Common myeloid progenitor, CD34-positive (primary cell): ENCODE measurements at regions not wholly inside any gene's neighbourhood (a gene's known extent, or its start where the extent isn't known, plus 50 kb on each side); places are given as distances from the start of the nearest gene placed in this dataset.

Experiments
- CTCF ChIA-PET: fragments of 350-600 bp; sonication (Branson Sonifier 250); formaldehyde crosslinking; loops from one replicate; lab custom pipeline; 2021; ENCODE audit warnings: antibody characterized with exemption; lab: Charles Lee
- POLR2A ChIA-PET: fragments of 350-600 bp; sonication (Branson Sonifier 250); formaldehyde crosslinking; loops from one replicate; lab custom pipeline; 2021; ENCODE audit warnings: antibody characterized with exemption; lab: Charles Lee
- DNase-seq, 3 donors: peaks; one replicate each; pipeline versions ENCODE4 v3.0.0 to v3.0.0-alpha.2; 2013
- H3K27ac ChIP-seq, 2 experiments: 1 replicate in 1 of 2; 2 replicates in 1 of 2; pipeline ENCODE4 v1.7.0; 2013; ENCODE audit warnings: inconsistent platforms in 2 of 2, low read length in 2 of 2, mild to moderate bottlenecking in 2 of 2, low read depth in 1 of 2, moderate library complexity in 1 of 2; ENCODE audit not compliant: severe bottlenecking in 2 of 2, insufficient read depth in 1 of 2, poor library complexity in 1 of 2
- H3K27me3 ChIP-seq, 5 experiments: replicated peaks in 2 of 5; 1 replicate in 3 of 5; 2 replicates in 2 of 5; pipeline versions ENCODE4 v1.6.1 to v1.7.0; 2013; ENCODE audit warnings: low read length in 4 of 5, mild to moderate bottlenecking in 2 of 5, moderate library complexity in 2 of 5, inconsistent platforms in 1 of 5; ENCODE audit not compliant: insufficient read depth in 5 of 5, control insufficient read depth in 4 of 5
- H3K36me3 ChIP-seq, 4 experiments: 1 replicate in 2 of 4; 2 replicates in 2 of 4; pipeline versions ENCODE4 v1.6.1 to v1.7.0; 2013; ENCODE audit warnings: low read length in 3 of 4, control low read depth in 1 of 4, mild to moderate bottlenecking in 1 of 4; ENCODE audit not compliant: control insufficient read depth in 4 of 4, insufficient read depth in 4 of 4
- H3K4me1 ChIP-seq, 4 experiments: 1 replicate in 3 of 4; 2 replicates in 1 of 4; pipeline versions ENCODE4 v1.6.1 to v1.7.1; 2013; ENCODE audit warnings: low read length in 3 of 4, mild to moderate bottlenecking in 3 of 4, control low read depth in 1 of 4, inconsistent platforms in 1 of 4, moderate library complexity in 1 of 4; ENCODE audit not compliant: control insufficient read depth in 4 of 4, insufficient read depth in 4 of 4; ENCODE audit errors: control extremely low read depth in 1 of 4
- H3K4me3 ChIP-seq, 7 experiments: 1 replicate in 4 of 7; 2 replicates in 3 of 7; pipeline versions ENCODE4 v1.5.1 to v1.7.0; 2013; ENCODE audit warnings: mild to moderate bottlenecking in 7 of 7, low read length in 6 of 7, moderate library complexity in 6 of 7, inconsistent platforms in 2 of 7, low read depth in 2 of 7, control low read depth in 1 of 7; ENCODE audit not compliant: insufficient read depth in 4 of 7, control insufficient read depth in 1 of 7; ENCODE audit errors: extremely low read depth in 1 of 7
- H3K9me3 ChIP-seq, 5 experiments: 1 replicate in 4 of 5; 2 replicates in 1 of 5; pipeline versions ENCODE4 v1.6.1 to v1.7.1; 2013; ENCODE audit warnings: low read length in 4 of 5, mild to moderate bottlenecking in 2 of 5, inconsistent platforms in 1 of 5, low read depth in 1 of 5, moderate library complexity in 1 of 5; ENCODE audit not compliant: control insufficient read depth in 4 of 5, insufficient read depth in 2 of 5; ENCODE audit errors: control extremely low read depth in 1 of 5
- WGBS: methylation state at CpG from one replicate; pipeline ENCODE4 v1.1.5; 2013; ENCODE audit not compliant: insufficient coverage; 5-methylcytosine and 5-hydroxymethylcytosine counted together

DNA sequence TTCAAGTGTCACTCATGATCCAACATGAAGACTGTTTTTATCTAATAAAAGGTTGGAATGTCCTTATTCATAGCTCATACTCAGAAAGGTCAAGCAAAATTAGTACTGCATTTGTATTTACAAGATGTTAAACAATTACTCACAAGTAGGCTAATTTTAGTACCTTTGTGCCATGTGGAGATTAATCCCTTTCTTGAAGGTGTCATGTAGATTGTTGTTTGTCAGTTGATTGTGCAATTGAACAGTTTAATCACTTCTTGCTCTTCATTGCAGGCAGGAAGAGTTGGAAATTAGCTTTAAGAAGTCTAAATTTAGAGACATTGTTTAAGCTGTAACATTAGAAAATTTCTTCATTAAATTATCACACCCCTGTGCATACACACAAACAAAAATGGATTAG lies 847.1 kb downstream of the KCNT2 start:
- ChIA-PET CTCF (interaction anchor here (0.6 kb wide), 1 partner anchor 487 kb away, joined by 3 read pairs; no protein-coding TSS in a partner anchor), POLR2A (no interaction called here)
- Histone ChIP-seq H3K9me3 (no peaks in the 10 kb centered on the region), H3K4me1 (no peaks in the 10 kb centered on the region), H3K27me3 (no peaks in the 10 kb centered on the region), H3K36me3 (no peaks in the 10 kb centered on the region), H3K27ac (no peak overlapping the region), H3K4me3 (no peak overlapping the region)
- no peak for DNase-seq

DNA sequence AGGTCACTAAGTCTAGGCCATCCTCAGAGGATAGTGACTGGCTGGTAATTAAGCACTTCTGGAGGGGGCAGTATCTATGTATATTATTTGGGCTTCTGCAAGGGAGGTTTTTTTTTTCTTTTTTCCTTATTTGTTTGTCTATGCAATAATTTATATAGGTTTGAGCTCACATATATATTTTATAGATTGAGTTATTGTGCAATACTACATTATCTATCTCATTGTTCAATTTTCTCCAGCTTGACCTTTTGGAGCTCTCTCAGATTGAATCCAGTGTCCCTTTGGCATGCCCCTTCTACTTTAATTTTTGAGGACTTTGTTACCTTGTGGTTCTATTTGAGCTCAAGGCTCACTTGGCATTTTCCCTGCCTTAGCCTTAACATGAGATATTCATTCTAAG lies 852.1 kb downstream of the KCNT2 start:
- POLR2A ChIA-PET: interaction anchor here (0.6 kb wide), 1 partner anchor 1267 kb away, joined by 4 read pairs; no protein-coding TSS in a partner anchor
- DNase-seq: no peak
- CTCF ChIA-PET: no interaction called here
- Histone ChIP-seq H3K27me3 (no peaks in the 10 kb centered on the region), H3K36me3 (no peaks in the 10 kb centered on the region), H3K9me3 (no peaks in the 10 kb centered on the region), H3K4me3 (no peak overlapping the region), H3K27ac (no peak overlapping the region), H3K4me1 (no peaks in the 10 kb centered on the region)

DNA sequence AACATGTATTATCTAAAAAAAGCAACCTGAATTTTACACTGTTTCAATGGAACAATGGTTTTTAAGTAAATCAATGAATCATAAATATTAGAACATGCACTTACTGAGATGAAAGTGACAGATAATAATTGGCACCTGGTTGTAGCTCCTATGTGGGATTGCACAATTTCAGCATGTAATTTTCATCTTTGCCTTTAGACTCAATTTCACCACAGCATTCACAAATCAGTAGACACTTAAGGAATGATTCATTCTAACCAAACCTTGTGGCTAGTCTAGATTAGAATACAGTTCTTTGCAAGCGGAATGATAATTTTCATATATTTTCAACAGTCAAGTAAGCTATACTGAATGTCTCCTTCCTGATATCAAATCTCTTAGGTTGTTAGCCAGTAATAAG lies 853.4 kb downstream of the KCNT2 start:
- ChIA-PET POLR2A (no interaction called here), CTCF (no interaction called here)
- no peaks in the 10 kb centered on the region for H3K9me3 ChIP-seq

DNA sequence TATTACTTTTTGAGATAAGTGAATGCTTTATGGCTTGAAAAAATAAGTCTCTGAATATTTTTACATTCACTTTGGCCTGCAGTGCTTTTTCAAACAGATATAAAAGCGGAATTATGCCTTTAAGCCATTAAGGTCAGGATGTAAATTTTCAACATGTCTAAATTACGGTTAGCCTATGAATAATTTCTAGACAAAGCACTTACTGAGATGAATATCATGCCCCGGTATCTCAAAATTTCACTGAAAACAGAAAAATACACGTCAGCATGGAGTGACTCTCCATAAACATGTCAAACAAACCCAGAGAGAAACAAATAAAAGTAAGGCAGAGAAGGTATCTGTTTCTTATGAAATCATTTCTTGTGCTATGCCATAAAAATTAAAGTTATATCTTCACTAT lies 853.9 kb downstream of the KCNT2 start:
- WGBS: 100% methylated on average over 2 of the region's 4 CpGs
- no peaks in the 10 kb centered on the region for H3K9me3 ChIP-seq
- POLR2A ChIA-PET: no interaction called here
- no peaks in the 10 kb centered on the region for H3K4me1 ChIP-seq
- H3K36me3 ChIP-seq: no peaks in the 10 kb centered on the region
- H3K27me3 ChIP-seq: no peaks in the 10 kb centered on the region
- CTCF ChIA-PET: no interaction called here
- no peak overlapping the region for H3K4me3 ChIP-seq
- H3K27ac ChIP-seq: no peak overlapping the region
- no peak for DNase-seq

More for the DNA sequence above, 853.4 kb downstream of the KCNT2 start:
- DNase-seq: no peak
- H3K27me3 ChIP-seq: no peaks in the 10 kb centered on the region
- no peaks in the 10 kb centered on the region for H3K4me1 ChIP-seq
- no peak overlapping the region for H3K4me3 ChIP-seq
- WGBS: no CpG with 5 or more reads among the region's 1 CpG
- H3K36me3 ChIP-seq: no peaks in the 10 kb centered on the region
- no peak overlapping the region for H3K27ac ChIP-seq

DNA sequence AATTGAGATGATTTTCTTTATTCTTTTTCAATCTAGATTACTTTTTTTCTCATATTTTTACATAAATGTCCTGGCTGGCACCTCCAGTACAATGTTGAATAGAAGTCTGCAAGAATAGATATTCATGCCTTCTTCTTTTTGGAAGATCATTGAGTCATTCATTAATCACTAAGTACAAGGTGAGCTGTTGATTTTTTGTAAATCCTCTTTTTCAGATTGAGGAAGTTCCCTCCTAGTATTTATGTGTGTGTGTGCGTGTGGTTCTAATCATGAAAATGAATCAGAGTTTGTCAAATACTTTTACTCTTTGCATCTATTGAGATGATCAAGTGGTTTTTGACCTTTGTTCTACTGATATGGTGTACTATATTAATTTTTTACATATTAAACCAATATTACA lies 859.3 kb downstream of the KCNT2 start:
- H3K4me3 ChIP-seq: no peak overlapping the region
- no peaks in the 10 kb centered on the region for H3K36me3 ChIP-seq
- no peak overlapping the region for H3K27ac ChIP-seq
- no peaks in the 10 kb centered on the region for H3K4me1 ChIP-seq
- CTCF ChIA-PET: interaction anchor here (0.7 kb wide), 1 partner anchor 42 kb away, joined by 3 read pairs; no protein-coding TSS in a partner anchor
- H3K27me3 ChIP-seq: no peaks in the 10 kb centered on the region
- POLR2A ChIA-PET: no interaction called here
- peak in 1 of 3 donors; percentile 8 for DNase-seq
- H3K9me3 ChIP-seq: peaks cover 0 to 3% (median 0%) of the 10 kb centered on the region in 5 experiments
- no CpG with 5 or more reads among the region's 1 CpG for WGBS

DNA sequence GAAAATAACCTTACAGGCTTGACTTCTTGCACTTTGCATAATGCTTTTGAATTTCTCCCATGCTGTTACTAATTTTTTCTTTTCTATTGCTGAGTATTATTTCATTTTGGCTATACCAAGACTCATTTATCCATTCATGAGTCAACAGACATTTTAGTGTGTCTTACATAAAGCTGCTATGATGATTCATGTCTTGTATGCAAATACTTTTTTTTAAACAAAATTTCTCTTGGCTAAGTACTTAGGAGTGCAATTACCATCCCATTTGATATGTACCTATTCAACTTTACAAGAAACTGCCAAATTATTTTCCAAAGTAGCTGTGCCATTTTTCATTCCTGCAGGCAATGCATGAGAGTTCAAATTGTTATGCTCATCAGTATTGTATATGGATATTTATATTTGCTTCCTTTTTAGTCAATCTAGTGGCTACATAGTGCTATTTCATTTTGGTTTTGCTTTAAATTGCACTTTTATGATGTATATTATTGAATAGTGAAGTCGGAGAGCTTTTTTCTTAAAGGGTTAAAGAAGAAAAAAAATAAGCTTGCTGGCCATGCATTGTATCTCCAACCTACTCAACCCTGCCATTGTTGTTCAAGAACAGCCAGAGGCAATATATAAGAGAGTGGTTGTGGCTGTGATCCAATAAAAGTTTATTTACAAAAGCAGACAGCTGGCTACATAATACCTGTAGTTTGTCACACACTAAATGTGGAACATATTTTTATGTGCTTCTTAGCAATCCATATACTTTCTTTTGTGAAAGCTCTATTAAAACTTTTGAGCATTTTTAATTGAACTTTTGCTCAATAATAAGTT lies 862.8 kb downstream of the KCNT2 start:
- Histone ChIP-seq H3K27me3 (no peaks in the 10 kb centered on the region), H3K9me3 (peaks cover 0 to 5% (median 3%) of the 10 kb centered on the region in 5 experiments), H3K4me3 (no peak overlapping the region), H3K4me1 (no peaks in the 10 kb centered on the region), H3K27ac (no peak overlapping the region), H3K36me3 (no peaks in the 10 kb centered on the region)
- ChIA-PET POLR2A (no interaction called here), CTCF (no interaction called here)
- DNase-seq: no peak
- no CpG with 5 or more reads among the region's 1 CpG for WGBS

DNA sequence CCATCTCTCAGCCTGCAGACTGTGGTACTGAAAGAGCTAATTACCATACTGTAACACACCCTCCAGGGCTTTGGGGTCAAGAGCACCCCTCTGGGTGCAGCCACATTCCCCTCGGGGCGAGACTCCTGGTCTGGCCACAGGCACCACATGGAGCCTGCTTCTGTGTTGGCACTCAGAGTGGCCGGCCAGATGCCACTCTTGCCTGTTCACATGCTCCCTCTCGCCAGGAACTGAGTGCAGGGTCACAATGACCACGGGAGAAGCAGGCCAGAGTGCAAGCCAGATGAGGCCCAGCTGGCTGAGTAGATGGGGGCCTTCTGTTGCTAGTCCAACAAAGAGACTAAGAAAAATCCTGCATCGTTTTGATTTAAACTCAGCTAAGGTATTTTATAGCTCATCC lies 864.0 kb downstream of the KCNT2 start:
- DNase-seq: no peak
- peaks cover 0 to 5% (median 3%) of the 10 kb centered on the region in 5 experiments for H3K9me3 ChIP-seq
- H3K27ac ChIP-seq: no peak overlapping the region
- WGBS: 98% methylated on average over 5 of the region's 6 CpGs
- ChIA-PET POLR2A (no interaction called here), CTCF (no interaction called here)
- no peak overlapping the region for H3K4me3 ChIP-seq
- H3K4me1 ChIP-seq: no peaks in the 10 kb centered on the region
- H3K27me3 ChIP-seq: no peaks in the 10 kb centered on the region
- no peaks in the 10 kb centered on the region for H3K36me3 ChIP-seq
